ENCODE measurements at regions not wholly inside any gene's neighbourhood (a gene's known extent, or its start where the extent isn't known, plus 50 kb on each side); places are given as distances from the start of the nearest gene placed in this dataset.

DNA sequence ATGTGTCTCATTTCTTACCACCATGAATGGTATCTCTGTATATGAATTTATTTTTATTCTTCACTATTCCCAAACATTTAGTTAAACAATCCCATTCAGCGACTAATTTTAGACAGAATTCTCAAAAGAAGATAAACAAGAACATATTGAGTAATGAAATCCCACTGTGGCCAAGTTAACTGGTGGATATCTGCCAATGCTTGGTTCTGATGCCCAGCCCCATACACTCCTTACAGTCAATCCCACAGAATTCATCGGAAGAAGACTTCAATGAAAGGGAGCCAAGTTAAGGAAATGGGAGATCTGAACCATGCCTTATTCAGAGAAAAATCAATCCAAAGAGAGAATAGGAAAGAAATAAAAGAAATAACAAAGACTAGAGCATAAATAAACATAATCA is 518.0 kb downstream of the XPNPEP1 start:
- no peaks in the 10 kb centered on the region for H3K27me3 Mint-ChIP-seq (ENCODE audit: unreplicated experiment)
- no peak for DNase-seq (ENCODE audit: low spot score)
- H3K4me3 Mint-ChIP-seq (ENCODE audit: unreplicated experiment) = no peak overlapping the region
- TF ChIP-seq, protein P1, sequence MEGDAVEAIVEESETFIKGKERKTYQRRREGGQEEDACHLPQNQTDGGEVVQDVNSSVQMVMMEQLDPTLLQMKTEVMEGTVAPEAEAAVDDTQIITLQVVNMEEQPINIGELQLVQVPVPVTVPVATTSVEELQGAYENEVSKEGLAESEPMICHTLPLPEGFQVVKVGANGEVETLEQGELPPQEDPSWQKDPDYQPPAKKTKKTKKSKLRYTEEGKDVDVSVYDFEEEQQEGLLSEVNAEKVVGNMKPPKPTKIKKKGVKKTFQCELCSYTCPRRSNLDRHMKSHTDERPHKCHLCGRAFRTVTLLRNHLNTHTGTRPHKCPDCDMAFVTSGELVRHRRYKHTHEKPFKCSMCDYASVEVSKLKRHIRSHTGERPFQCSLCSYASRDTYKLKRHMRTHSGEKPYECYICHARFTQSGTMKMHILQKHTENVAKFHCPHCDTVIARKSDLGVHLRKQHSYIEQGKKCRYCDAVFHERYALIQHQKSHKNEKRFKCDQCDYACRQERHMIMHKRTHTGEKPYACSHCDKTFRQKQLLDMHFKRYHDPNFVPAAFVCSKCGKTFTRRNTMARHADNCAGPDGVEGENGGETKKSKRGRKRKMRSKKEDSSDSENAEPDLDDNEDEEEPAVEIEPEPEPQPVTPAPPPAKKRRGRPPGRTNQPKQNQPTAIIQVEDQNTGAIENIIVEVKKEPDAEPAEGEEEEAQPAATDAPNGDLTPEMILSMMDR (IDR thresholded peaks at IDR 0.05; ENCODE audit: unreplicated experiment) = no peak
- H3K9me3 Mint-ChIP-seq (ENCODE audit: unreplicated experiment) = no peaks in the 10 kb centered on the region
- no peaks in the 10 kb centered on the region for H3K4me1 Mint-ChIP-seq (ENCODE audit: unreplicated experiment)
- no peaks in the 10 kb centered on the region for H3K36me3 Mint-ChIP-seq (ENCODE audit: low read depth, unreplicated experiment)
- no peak overlapping the region for H3K27ac Mint-ChIP-seq (ENCODE audit: unreplicated experiment)

DNA sequence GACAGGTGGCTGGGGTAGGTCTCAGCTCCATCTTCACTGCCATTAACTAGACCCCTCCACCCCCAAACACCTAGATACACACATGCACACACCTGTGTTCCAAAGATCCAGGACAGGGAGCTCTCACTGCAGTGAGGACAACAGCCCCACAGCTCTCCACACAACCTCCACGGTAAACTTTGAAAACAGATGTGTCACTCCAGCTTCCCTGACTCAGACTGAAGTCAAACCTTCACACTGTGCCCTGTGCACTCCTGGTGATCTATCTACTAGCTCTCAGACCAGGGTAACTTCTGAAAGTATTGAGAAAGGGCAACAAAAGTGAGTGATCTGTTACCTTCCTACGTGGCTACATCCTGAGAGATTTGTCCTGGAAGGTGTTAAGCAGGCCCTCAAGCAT is 519.8 kb downstream of the XPNPEP1 start:
- Mint-ChIP-seq H3K27ac (ENCODE audit: unreplicated experiment) (no peak overlapping the region), H3K4me3 (ENCODE audit: unreplicated experiment) (no peak overlapping the region), H3K36me3 (ENCODE audit: low read depth, unreplicated experiment) (no peaks in the 10 kb centered on the region), H3K27me3 (ENCODE audit: unreplicated experiment) (no peaks in the 10 kb centered on the region), H3K9me3 (ENCODE audit: unreplicated experiment) (no peaks in the 10 kb centered on the region), H3K4me1 (ENCODE audit: unreplicated experiment) (peaks cover 4% of the 10 kb centered on the region)
- no peak for DNase-seq (ENCODE audit: low spot score)
- TF ChIP-seq, protein P1 (IDR thresholded peaks at IDR 0.05; ENCODE audit: unreplicated experiment) = no peak

DNA sequence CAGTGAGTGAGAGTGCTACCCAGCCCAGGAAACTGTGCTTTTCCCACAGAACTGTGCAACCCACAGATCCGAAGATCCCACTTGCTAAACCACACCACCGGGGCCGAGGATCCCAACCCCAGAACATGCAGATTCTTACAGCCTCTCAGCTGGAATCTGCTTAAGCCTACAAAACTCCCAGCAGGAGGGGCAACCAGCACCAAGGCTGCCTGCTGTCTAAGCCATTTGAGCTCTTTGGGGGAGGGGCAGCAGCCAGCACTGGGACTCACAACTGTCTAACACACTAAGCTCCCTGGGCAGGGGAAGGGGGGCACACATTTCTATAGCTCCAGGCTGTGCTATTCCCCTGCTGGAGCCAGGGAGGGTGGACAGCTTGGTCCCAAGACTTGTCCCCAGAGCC is 529.9 kb downstream of the XPNPEP1 start:
- no peak overlapping the region for H3K27ac Mint-ChIP-seq (ENCODE audit: unreplicated experiment)
- H3K9me3 Mint-ChIP-seq (ENCODE audit: unreplicated experiment) = no peaks in the 10 kb centered on the region
- DNase-seq (ENCODE audit: low spot score) = no peak
- TF ChIP-seq, protein P1 (IDR thresholded peaks at IDR 0.05; ENCODE audit: unreplicated experiment) = no peak
- peaks cover 3% of the 10 kb centered on the region for H3K4me1 Mint-ChIP-seq (ENCODE audit: unreplicated experiment)
- H3K4me3 Mint-ChIP-seq (ENCODE audit: unreplicated experiment) = no peak overlapping the region
- no peaks in the 10 kb centered on the region for H3K36me3 Mint-ChIP-seq (ENCODE audit: low read depth, unreplicated experiment)
- H3K27me3 Mint-ChIP-seq (ENCODE audit: unreplicated experiment) = no peaks in the 10 kb centered on the region

DNA sequence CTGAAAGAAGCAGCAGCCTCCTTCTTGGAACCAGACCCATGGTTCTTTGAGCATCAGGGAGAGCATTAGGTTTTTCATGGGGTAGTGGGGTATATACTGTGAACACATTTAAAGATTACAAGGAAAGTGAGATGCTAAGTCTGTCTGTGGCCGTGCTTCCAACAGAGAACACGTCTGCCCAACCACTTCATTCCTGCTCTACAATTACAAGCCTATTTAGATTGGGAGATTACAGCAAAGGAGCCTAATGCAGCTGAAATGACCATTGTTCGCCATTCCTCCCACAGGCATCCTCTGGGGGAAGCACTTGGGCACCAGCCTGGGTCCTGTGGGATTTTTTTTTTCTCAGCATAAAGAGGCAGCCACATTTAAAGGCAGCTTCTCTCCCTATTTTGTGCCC is 536.4 kb downstream of the XPNPEP1 start:
- H3K36me3 Mint-ChIP-seq (ENCODE audit: low read depth, unreplicated experiment) = no peaks in the 10 kb centered on the region
- no peak overlapping the region for H3K4me3 Mint-ChIP-seq (ENCODE audit: unreplicated experiment)
- TF ChIP-seq, protein P1 (IDR thresholded peaks at IDR 0.05; ENCODE audit: unreplicated experiment) = no peak

DNA sequence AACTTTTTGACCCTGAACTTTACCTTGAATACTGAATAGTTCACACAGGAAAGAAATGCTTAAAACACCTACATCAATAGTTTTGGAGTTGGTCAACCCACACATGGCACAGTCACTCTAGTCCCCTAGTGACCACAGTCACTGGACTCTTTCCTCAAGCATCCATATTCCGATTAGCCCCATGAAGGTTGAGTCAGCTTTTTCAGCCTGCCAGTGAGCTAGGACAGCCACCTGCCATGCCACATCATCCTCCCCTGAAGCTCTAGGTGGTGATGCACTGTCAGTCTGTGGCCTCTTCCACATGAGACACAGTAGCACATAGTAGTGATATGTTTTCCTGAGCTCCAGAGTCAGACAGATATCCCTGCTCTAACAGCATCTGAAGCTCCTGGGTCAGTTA is 537.2 kb downstream of the XPNPEP1 start:
- no peaks in the 10 kb centered on the region for H3K4me1 Mint-ChIP-seq (ENCODE audit: unreplicated experiment)

More for the DNA sequence above, 536.4 kb downstream of the XPNPEP1 start:
- Mint-ChIP-seq H3K9me3 (ENCODE audit: unreplicated experiment) (no peaks in the 10 kb centered on the region), H3K27ac (ENCODE audit: unreplicated experiment) (no peak overlapping the region), H3K4me1 (ENCODE audit: unreplicated experiment) (no peaks in the 10 kb centered on the region), H3K27me3 (ENCODE audit: unreplicated experiment) (no peaks in the 10 kb centered on the region)
- DNase-seq (ENCODE audit: low spot score) = no peak

More for the DNA sequence above, 537.2 kb downstream of the XPNPEP1 start:
- H3K27ac Mint-ChIP-seq (ENCODE audit: unreplicated experiment) = no peak overlapping the region
- H3K27me3 Mint-ChIP-seq (ENCODE audit: unreplicated experiment) = no peaks in the 10 kb centered on the region
- H3K36me3 Mint-ChIP-seq (ENCODE audit: low read depth, unreplicated experiment) = no peaks in the 10 kb centered on the region
- H3K4me3 Mint-ChIP-seq (ENCODE audit: unreplicated experiment) = no peak overlapping the region
- TF ChIP-seq, protein P1 (IDR thresholded peaks at IDR 0.05; ENCODE audit: unreplicated experiment) = no peak
- no peaks in the 10 kb centered on the region for H3K9me3 Mint-ChIP-seq (ENCODE audit: unreplicated experiment)
- DNase-seq (ENCODE audit: low spot score) = no peak

Measured in endothelial cell (in vitro differentiated cells).